K562 (cell line): ENCODE measurements at regions not wholly inside any gene's neighbourhood (a gene's known extent, or its start where the extent isn't known, plus 50 kb on each side); places are given as distances from the start of the nearest gene placed in this dataset.
"Not testable (repeated sequence)": the region's sequence is repeated elsewhere in the genome, so short reads cannot be mapped to it uniquely, and the experiment has no call there.

ENCODE experiments used
- CTCF ChIP-seq, 3 experiments: IDR thresholded peaks in 2 of 3; conservative IDR thresholded peaks in 1 of 3; 2 replicates each; pipeline ENCODE4 v1.5.1; 2011 to 2012; ENCODE audit warnings: low read length in 3 of 3, mild to moderate bottlenecking in 3 of 3, control low read depth in 2 of 3, improper control_type of control experiment in 1 of 3, inconsistent platforms in 1 of 3, low read depth in 1 of 3, mixed read lengths in 1 of 3, moderate library complexity in 1 of 3; ENCODE audit not compliant: insufficient read depth in 2 of 3
- ZSCAN29 ChIP-seq: fragments of 450-650 bp; IDR thresholded peaks from 2 replicates; pipeline ENCODE4 v1.6.1; 2017

DNA sequence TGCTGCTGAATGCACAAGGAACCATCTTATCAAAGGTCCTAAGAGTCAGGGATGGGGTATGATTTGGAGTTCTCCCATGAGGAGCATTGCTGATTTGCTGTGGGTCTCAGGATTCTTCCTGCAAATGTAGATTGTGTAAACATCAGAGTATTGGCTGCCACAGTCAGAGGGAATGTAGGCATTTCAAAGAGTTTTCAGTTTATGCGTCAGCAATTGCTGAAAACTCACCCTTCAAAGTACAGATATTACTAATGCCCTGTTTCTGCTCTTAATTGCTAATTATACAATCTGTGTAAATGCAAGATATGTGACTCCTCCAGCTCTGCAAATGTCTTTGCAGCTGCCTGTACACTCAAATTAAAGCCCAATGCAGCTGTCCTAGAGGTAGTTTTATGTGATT is 83.4 kb upstream of the RGPD2 start:
- not testable (repeated sequence) for TF ChIP-seq CTCF (IDR thresholded peaks at IDR 0.05 in 2 of 3, conservative IDR thresholded peaks at IDR 0.05 in 1 of 3; ENCODE audit: insufficient read depth in 2 of 3, low read depth in 1 of 3, low read length in 3 of 3); ZSCAN29
